SK-N-SH treated with all-trans-retinoic acid at 6 μM for 48 hours (cell line): ENCODE measurements at regions not wholly inside any gene's neighbourhood (a gene's known extent, or its start where the extent isn't known, plus 50 kb on each side); places are given as distances from the start of the nearest gene placed in this dataset.

ENCODE experiments used
- ATAC-seq: fragments of 200-7000 bp; cut with Tn5 transposase; 3 replicates; pipeline ENCODE4 v1.9.1; 2020; ENCODE audit warnings: mild to moderate bottlenecking, moderate library complexity
- ARNTL ChIP-seq: fragments of 450-650 bp; formaldehyde crosslinking; IDR thresholded peaks from 2 replicates; pipeline ENCODE4 v1.5.0; 2020; ENCODE audit warnings: low read depth, mild to moderate bottlenecking, moderate library complexity, borderline replicate concordance
- BACH2 ChIP-seq: fragments of 250-450 bp; sonication (Bioruptor Pico); IDR thresholded peaks from 2 replicates; pipeline ENCODE4 v1.9.0; 2021; ENCODE audit warnings: mild to moderate bottlenecking, borderline replicate concordance
- CSDC2 ChIP-seq: fragments of 250-450 bp; sonication (Bioruptor Pico); IDR thresholded peaks from 2 replicates; pipeline ENCODE4 v1.5.0; 2020; ENCODE audit warnings: mild to moderate bottlenecking, moderate library complexity
- GLIS3 ChIP-seq: fragments of 250-450 bp; sonication (Bioruptor Pico); IDR thresholded peaks from 2 replicates; pipeline ENCODE4 v1.5.0; 2020; ENCODE audit warnings: mild to moderate bottlenecking, moderate library complexity
- ISL1 ChIP-seq: fragments of 250-450 bp; sonication (Bioruptor Pico); IDR thresholded peaks from 2 replicates; pipeline ENCODE4 v2.1.2; 2022; ENCODE audit warnings: mild to moderate bottlenecking, moderate library complexity
- OSR1 ChIP-seq: fragments of 250-450 bp; sonication (Bioruptor Pico); IDR thresholded peaks from 2 replicates; pipeline ENCODE4 v1.8.0; 2022; ENCODE audit warnings: moderate library complexity, mild to moderate bottlenecking, inconsistent platforms
- PPARA ChIP-seq: fragments of 250-450 bp; sonication (Bioruptor Pico); IDR thresholded peaks from 2 replicates; pipeline ENCODE4 v1.5.0; 2020; ENCODE audit warnings: mild to moderate bottlenecking, borderline replicate concordance
- RARB ChIP-seq: fragments of 250-450 bp; sonication (Bioruptor Pico); IDR thresholded peaks from 2 replicates; pipeline ENCODE4 v1.8.0; 2021; ENCODE audit warnings: mild to moderate bottlenecking, moderate library complexity
- SNAI2 ChIP-seq: fragments of 250-450 bp; sonication (Bioruptor Pico); IDR thresholded peaks from 2 replicates; pipeline ENCODE4 v1.5.0; 2020; ENCODE audit warnings: mild to moderate bottlenecking, moderate library complexity
- TCF4 ChIP-seq: fragments of 250-450 bp; sonication (Bioruptor Pico); IDR thresholded peaks from 2 replicates; pipeline ENCODE4 v1.8.0; 2021; ENCODE audit warnings: mild to moderate bottlenecking, moderate library complexity, borderline replicate concordance
- ZC3H10 ChIP-seq: fragments of 250-450 bp; sonication (Bioruptor Pico); IDR thresholded peaks from 2 replicates; pipeline ENCODE4 v1.5.1; 2021; ENCODE audit warnings: mild to moderate bottlenecking, moderate library complexity
- ZFP3 ChIP-seq: fragments of 250-450 bp; sonication (Bioruptor Pico); IDR thresholded peaks from 2 replicates; pipeline ENCODE4 v1.5.0; 2020; ENCODE audit warnings: mild to moderate bottlenecking, moderate library complexity
- ZFP30 ChIP-seq: fragments of 450-650 bp; formaldehyde crosslinking; IDR thresholded peaks from 2 replicates; pipeline ENCODE4 v1.5.0; 2022; ENCODE audit warnings: mild to moderate bottlenecking, moderate library complexity
- ZNF70 ChIP-seq: fragments of 450-650 bp; formaldehyde crosslinking; IDR thresholded peaks from 2 replicates; pipeline ENCODE4 v1.5.0; 2020; ENCODE audit warnings: mild to moderate bottlenecking, moderate library complexity
- ZNF8 ChIP-seq: fragments of 450-650 bp; formaldehyde crosslinking; IDR thresholded peaks from 2 replicates; pipeline ENCODE4 v1.5.0; 2020; ENCODE audit warnings: mild to moderate bottlenecking, moderate library complexity
- TF ChIP-seq, protein P1 (sequence below): fragments of 250-450 bp; sonication (Bioruptor Pico); IDR thresholded peaks from 2 replicates; pipeline ENCODE4 v1.8.0; 2021; ENCODE audit warnings: low read depth, mild to moderate bottlenecking, moderate library complexity, borderline replicate concordance
- TF ChIP-seq, protein P2 (sequence below): fragments of 250-450 bp; sonication (Bioruptor Pico); IDR thresholded peaks from 2 replicates; pipeline ENCODE4 v1.8.0; 2020; ENCODE audit warnings: mild to moderate bottlenecking, moderate library complexity, borderline replicate concordance
- TF ChIP-seq, protein P3 (sequence below): fragments of 250-450 bp; sonication (Bioruptor Pico); IDR thresholded peaks from 2 replicates; pipeline ENCODE4 v1.5.0; 2020; ENCODE audit warnings: mild to moderate bottlenecking, moderate library complexity
- TF ChIP-seq, protein P4 (sequence below): fragments of 250-450 bp; sonication (Bioruptor Pico); IDR thresholded peaks from 2 replicates; pipeline ENCODE4 v1.5.1; 2020; ENCODE audit warnings: low read depth, mild to moderate bottlenecking, moderate library complexity
- TF ChIP-seq, protein P5 (sequence below): fragments of 250-450 bp; sonication (Bioruptor Pico); IDR thresholded peaks from 2 replicates; pipeline ENCODE4 v1.5.1; 2021; ENCODE audit warnings: mild to moderate bottlenecking, moderate library complexity

DNA sequence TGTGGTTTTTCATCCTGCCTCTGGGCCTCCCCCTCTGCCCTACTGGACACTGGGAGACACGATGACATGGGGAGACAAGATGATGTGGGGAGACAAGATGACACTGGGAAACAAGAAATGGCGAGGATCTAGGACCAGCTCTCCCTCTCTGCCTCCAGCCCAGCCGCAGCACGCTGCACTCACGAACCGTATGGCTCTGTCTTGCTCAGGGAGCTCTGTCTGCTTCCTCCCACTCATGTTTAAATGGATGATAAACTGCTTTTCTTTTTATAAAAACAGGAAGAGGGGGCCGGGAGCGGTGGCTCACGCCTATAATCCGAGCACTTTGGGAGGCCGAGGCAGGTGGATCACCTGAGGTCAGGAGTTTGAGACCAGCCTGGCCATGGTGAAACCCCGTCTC, 73.7 kb downstream of the SPATA31D1 start:
- no peak for ATAC-seq
- no peak for TF ChIP-seq SNAI2 (CRISPR knock-in tag)
- no peak for TF ChIP-seq PPARA (CRISPR knock-in tag)
- no peak for TF ChIP-seq CSDC2
- no peak for TF ChIP-seq RARB (CRISPR knock-in tag)
- no peak for TF ChIP-seq GLIS3 (CRISPR knock-in tag)
- TF ChIP-seq, protein P1, sequence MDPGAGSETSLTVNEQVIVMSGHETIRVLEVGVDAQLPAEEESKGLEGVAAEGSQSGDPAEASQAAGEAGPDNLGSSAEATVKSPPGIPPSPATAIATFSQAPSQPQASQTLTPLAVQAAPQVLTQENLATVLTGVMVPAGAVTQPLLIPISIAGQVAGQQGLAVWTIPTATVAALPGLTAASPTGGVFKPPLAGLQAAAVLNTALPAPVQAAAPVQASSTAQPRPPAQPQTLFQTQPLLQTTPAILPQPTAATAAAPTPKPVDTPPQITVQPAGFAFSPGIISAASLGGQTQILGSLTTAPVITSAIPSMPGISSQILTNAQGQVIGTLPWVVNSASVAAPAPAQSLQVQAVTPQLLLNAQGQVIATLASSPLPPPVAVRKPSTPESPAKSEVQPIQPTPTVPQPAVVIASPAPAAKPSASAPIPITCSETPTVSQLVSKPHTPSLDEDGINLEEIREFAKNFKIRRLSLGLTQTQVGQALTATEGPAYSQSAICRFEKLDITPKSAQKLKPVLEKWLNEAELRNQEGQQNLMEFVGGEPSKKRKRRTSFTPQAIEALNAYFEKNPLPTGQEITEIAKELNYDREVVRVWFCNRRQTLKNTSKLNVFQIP (CRISPR knock-in tag) = no peak
- TF ChIP-seq BACH2 = no peak
- TF ChIP-seq, protein P2, sequence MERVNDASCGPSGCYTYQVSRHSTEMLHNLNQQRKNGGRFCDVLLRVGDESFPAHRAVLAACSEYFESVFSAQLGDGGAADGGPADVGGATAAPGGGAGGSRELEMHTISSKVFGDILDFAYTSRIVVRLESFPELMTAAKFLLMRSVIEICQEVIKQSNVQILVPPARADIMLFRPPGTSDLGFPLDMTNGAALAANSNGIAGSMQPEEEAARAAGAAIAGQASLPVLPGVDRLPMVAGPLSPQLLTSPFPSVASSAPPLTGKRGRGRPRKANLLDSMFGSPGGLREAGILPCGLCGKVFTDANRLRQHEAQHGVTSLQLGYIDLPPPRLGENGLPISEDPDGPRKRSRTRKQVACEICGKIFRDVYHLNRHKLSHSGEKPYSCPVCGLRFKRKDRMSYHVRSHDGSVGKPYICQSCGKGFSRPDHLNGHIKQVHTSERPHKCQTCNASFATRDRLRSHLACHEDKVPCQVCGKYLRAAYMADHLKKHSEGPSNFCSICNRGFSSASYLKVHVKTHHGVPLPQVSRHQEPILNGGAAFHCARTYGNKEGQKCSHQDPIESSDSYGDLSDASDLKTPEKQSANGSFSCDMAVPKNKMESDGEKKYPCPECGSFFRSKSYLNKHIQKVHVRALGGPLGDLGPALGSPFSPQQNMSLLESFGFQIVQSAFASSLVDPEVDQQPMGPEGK (CRISPR knock-in tag) = no peak
- TF ChIP-seq, protein P3, sequence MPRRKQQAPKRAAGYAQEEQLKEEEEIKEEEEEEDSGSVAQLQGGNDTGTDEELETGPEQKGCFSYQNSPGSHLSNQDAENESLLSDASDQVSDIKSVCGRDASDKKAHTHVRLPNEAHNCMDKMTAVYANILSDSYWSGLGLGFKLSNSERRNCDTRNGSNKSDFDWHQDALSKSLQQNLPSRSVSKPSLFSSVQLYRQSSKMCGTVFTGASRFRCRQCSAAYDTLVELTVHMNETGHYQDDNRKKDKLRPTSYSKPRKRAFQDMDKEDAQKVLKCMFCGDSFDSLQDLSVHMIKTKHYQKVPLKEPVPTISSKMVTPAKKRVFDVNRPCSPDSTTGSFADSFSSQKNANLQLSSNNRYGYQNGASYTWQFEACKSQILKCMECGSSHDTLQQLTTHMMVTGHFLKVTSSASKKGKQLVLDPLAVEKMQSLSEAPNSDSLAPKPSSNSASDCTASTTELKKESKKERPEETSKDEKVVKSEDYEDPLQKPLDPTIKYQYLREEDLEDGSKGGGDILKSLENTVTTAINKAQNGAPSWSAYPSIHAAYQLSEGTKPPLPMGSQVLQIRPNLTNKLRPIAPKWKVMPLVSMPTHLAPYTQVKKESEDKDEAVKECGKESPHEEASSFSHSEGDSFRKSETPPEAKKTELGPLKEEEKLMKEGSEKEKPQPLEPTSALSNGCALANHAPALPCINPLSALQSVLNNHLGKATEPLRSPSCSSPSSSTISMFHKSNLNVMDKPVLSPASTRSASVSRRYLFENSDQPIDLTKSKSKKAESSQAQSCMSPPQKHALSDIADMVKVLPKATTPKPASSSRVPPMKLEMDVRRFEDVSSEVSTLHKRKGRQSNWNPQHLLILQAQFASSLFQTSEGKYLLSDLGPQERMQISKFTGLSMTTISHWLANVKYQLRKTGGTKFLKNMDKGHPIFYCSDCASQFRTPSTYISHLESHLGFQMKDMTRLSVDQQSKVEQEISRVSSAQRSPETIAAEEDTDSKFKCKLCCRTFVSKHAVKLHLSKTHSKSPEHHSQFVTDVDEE (CRISPR knock-in tag) = no peak
- TF ChIP-seq ZFP3 (CRISPR knock-in tag) = no peak
- TF ChIP-seq ARNTL = no peak
- TF ChIP-seq ZNF70 = no peak
- no peak for TF ChIP-seq TCF4 (CRISPR knock-in tag)
- TF ChIP-seq, protein P4, sequence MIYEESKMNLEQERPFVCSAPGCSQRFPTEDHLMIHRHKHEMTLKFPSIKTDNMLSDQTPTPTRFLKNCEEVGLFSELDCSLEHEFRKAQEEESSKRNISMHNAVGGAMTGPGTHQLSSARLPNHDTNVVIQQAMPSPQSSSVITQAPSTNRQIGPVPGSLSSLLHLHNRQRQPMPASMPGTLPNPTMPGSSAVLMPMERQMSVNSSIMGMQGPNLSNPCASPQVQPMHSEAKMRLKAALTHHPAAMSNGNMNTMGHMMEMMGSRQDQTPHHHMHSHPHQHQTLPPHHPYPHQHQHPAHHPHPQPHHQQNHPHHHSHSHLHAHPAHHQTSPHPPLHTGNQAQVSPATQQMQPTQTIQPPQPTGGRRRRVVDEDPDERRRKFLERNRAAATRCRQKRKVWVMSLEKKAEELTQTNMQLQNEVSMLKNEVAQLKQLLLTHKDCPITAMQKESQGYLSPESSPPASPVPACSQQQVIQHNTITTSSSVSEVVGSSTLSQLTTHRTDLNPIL = no peak
- no peak for TF ChIP-seq ZNF8 (CRISPR knock-in tag)
- no peak for TF ChIP-seq ZFP30 (CRISPR knock-in tag)
- TF ChIP-seq ISL1 (CRISPR knock-in tag) = no peak
- TF ChIP-seq, protein P5, sequence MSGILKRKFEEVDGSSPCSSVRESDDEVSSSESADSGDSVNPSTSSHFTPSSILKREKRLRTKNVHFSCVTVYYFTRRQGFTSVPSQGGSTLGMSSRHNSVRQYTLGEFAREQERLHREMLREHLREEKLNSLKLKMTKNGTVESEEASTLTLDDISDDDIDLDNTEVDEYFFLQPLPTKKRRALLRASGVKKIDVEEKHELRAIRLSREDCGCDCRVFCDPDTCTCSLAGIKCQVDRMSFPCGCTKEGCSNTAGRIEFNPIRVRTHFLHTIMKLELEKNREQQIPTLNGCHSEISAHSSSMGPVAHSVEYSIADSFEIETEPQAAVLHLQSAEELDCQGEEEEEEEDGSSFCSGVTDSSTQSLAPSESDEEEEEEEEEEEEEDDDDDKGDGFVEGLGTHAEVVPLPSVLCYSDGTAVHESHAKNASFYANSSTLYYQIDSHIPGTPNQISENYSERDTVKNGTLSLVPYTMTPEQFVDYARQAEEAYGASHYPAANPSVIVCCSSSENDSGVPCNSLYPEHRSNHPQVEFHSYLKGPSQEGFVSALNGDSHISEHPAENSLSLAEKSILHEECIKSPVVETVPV (CRISPR knock-in tag) = no peak
- TF ChIP-seq ZC3H10 (CRISPR knock-in tag) = no peak
- TF ChIP-seq OSR1 (CRISPR knock-in tag) = no peak
- TF ChIP-seq, all 23 proteins: peak for 0

DNA sequence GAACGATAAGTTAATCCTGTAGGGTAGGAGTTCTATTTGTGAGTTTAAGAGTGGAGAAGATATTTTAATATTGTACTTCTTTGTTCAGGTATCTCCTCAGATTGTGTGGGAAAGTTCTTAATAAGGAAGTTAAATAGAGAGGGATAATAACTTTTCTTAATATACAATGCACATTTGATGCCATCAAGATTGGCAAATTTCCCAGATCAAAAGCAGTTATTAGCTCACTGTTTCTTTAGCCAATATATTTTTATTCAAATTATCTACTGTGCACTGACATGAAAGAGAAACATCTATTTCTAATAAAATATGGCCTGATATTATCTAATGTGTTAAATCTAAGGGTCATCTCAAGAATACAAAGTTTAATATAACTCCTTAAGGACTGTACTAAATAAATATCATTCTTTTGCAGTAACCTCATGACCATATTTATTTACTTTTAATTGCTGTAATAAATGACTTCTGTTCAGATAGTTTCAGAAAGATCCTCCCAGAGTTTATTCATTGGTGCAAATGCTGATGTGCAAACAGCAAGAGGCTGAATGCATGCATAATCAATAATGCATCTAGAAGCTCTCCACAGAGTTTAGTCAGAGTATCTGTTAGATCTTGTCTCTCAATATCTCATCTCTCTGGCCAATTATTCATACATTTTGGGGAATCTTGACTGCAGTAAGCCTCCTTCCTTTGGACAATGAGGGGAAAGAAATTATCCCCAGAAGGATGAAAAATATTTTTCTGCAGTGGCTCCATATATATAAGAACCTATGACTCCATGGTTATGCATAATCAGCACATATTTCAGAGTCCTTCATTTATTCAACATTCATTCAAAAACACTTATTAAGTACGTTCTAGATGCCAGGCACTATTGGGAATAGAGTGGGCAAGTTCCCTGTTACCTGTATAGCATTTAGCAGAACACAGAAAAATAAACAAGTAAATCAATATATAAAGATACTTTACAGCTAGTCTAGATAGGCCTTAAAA, 85.3 kb downstream of the SPATA31D1 start:
- TF ChIP-seq ZFP30 (CRISPR knock-in tag) (no peak), ZNF70 (no peak), BACH2 (no peak), ZFP3 (CRISPR knock-in tag) (no peak), ISL1 (CRISPR knock-in tag) (no peak), PPARA (CRISPR knock-in tag) (no peak)
- TF ChIP-seq, protein P3 (CRISPR knock-in tag) = no peak
- TF ChIP-seq, protein P1 (CRISPR knock-in tag) = no peak
- TF ChIP-seq, protein P2 (CRISPR knock-in tag) = no peak
- TF ChIP-seq, protein P4 = no peak
- no peak for ATAC-seq
